Endothelial cell of umbilical vein (primary cell): ENCODE measurements at regions not wholly inside any gene's neighbourhood (a gene's known extent, or its start where the extent isn't known, plus 50 kb on each side); places are given as distances from the start of the nearest gene placed in this dataset.

ENCODE experiments used
- BruUV-seq: library from RNA; stranded (reverse); fragments of 400-500 nt; replicated peaks from 2 replicates; lab custom pipeline; 2021; lab: Mats Ljungman, UMichigan
- CTCF ChIA-PET: fragments of 300-600, 350-600 bp; sonication (Branson Sonifier 250); formaldehyde crosslinking; loops from one replicate; lab custom pipeline; 2021; ENCODE audit warnings: antibody characterized with exemption, inconsistent platforms; lab: Charles Lee
- POLR2A ChIA-PET: fragments of 300-600, 350-600 bp; sonication (Branson Sonifier 250); formaldehyde crosslinking; loops from one replicate; lab custom pipeline; 2021; ENCODE audit warnings: antibody characterized with exemption, inconsistent platforms; lab: Charles Lee
- DNase-seq: peaks from one replicate; pipeline ENCODE4 v3.0.0-alpha.2; 2011; ENCODE audit warnings: low read depth, low spot score
- FAIRE-seq: peaks from 2 replicates; lab custom pipeline; 2011; peaks lifted over from hg19 to GRCh38; lab: Jason Lieb, UNC
- H2AFZ ChIP-seq: 2 replicates; pipeline ENCODE4 v1.6.0; 2012; ENCODE audit warnings: low read depth, low read length, control low read depth, inconsistent platforms
- H3K27ac ChIP-seq: 2 replicates; pipeline ENCODE4 v1.5.1; 2011; ENCODE audit warnings: low read depth, mild to moderate bottlenecking, control low read depth, low read length, moderate library complexity; ENCODE audit not compliant: insufficient read depth
- H3K27me3 ChIP-seq, 2 experiments: 2 replicates each; pipeline versions ENCODE4 v1.6.0 to v1.6.1; 2011; ENCODE audit warnings: low read length in 2 of 2, mixed read lengths in 1 of 2; ENCODE audit not compliant: control insufficient read depth in 2 of 2, insufficient read depth in 2 of 2
- H3K36me3 ChIP-seq, 2 experiments: 2 replicates in 1 of 2; 3 replicates in 1 of 2; pipeline ENCODE4 v1.5.1; 2011; ENCODE audit warnings: low read length in 2 of 2, mild to moderate bottlenecking in 1 of 2, moderate library complexity in 1 of 2; ENCODE audit not compliant: control insufficient read depth in 2 of 2, insufficient read depth in 2 of 2; ENCODE audit errors: extremely low read depth in 1 of 2
- H3K4me1 ChIP-seq: 3 replicates; pipeline ENCODE4 v1.5.1; 2011; ENCODE audit warnings: mild to moderate bottlenecking, low read length; ENCODE audit not compliant: control insufficient read depth, insufficient read depth; ENCODE audit errors: extremely low read depth
- H3K4me2 ChIP-seq: 2 replicates; pipeline ENCODE4 v1.6.1; 2011; ENCODE audit warnings: low read length, control low read depth, mixed read lengths; ENCODE audit not compliant: insufficient read depth
- H3K4me3 ChIP-seq, 3 experiments: fragments of 200-600 bp in 1 of 3; sonication (generic), shearing (Covaris generic) in 1 of 3; replicated peaks in 1 of 3; 2 replicates each; pipeline ENCODE4 v1.5.1; 2011 to 2016; ENCODE audit warnings: control low read depth in 3 of 3, low read length in 3 of 3, mild to moderate bottlenecking in 2 of 3, inconsistent platforms in 1 of 3, low read depth in 1 of 3, moderate library complexity in 1 of 3; ENCODE audit not compliant: insufficient read depth in 1 of 3
- H3K79me2 ChIP-seq: 2 replicates; pipeline ENCODE4 v1.6.0; 2012; ENCODE audit warnings: low read length, inconsistent platforms; ENCODE audit not compliant: control insufficient read depth, insufficient read depth
- H3K9ac ChIP-seq: replicated peaks from 2 replicates; pipeline ENCODE3; 2011; ENCODE audit warnings: low read length, control low read depth; ENCODE audit not compliant: insufficient read depth; ENCODE audit errors: extremely low read depth
- H3K9me1 ChIP-seq: replicated peaks from 3 replicates; pipeline ENCODE4 v1.6.0; 2011; ENCODE audit warnings: mild to moderate bottlenecking, low read length; ENCODE audit not compliant: control insufficient read depth, insufficient read depth; ENCODE audit errors: extremely low read depth
- H3K9me3 ChIP-seq: replicated peaks from 2 replicates; pipeline ENCODE4 v1.5.1; 2012; ENCODE audit warnings: low read length, inconsistent platforms; ENCODE audit not compliant: control insufficient read depth, insufficient read depth
- H4K20me1 ChIP-seq: replicated peaks from 2 replicates; pipeline ENCODE3; 2011; ENCODE audit warnings: mild to moderate bottlenecking, low read length; ENCODE audit not compliant: control insufficient read depth, insufficient read depth; ENCODE audit errors: extremely low read depth
- CTCF ChIP-seq, 2 donors: IDR thresholded peaks; 1 replicate in 1 of 2; 2 replicates in 1 of 2; pipeline ENCODE4 v1.5.1; 2011; ENCODE audit warnings: low read length in 2 of 2, mild to moderate bottlenecking in 2 of 2, moderate library complexity in 2 of 2, control low read depth in 1 of 2, inconsistent platforms in 1 of 2, low read depth in 1 of 2; ENCODE audit not compliant: insufficient read depth in 1 of 2; ENCODE audit errors: extremely low read depth in 1 of 2
- EZH2 ChIP-seq: IDR thresholded peaks from 2 replicates; pipeline ENCODE4 v1.6.1; 2012; ENCODE audit warnings: borderline replicate concordance, low read depth, mild to moderate bottlenecking, moderate library complexity, low read length, inconsistent platforms; ENCODE audit not compliant: severe bottlenecking
- FOS ChIP-seq: IDR thresholded peaks from 2 replicates; pipeline ENCODE4 v1.6.1; 2011; ENCODE audit warnings: mild to moderate bottlenecking, low read length, moderate library complexity, borderline replicate concordance; ENCODE audit not compliant: insufficient read depth
- GATA2 ChIP-seq: IDR thresholded peaks from 2 replicates; pipeline ENCODE4 v1.7.0; 2011; ENCODE audit warnings: low read depth, mild to moderate bottlenecking, moderate library complexity, mixed read lengths, low read length; ENCODE audit not compliant: insufficient read length, insufficient read depth
- JUN ChIP-seq: IDR thresholded peaks from 2 replicates; pipeline ENCODE4 v1.6.1; 2011; ENCODE audit warnings: borderline replicate concordance, low read depth; ENCODE audit not compliant: insufficient read length, insufficient read depth
- MAX ChIP-seq: IDR thresholded peaks from 2 replicates; pipeline ENCODE4 v1.6.1; 2011; ENCODE audit not compliant: insufficient read depth, insufficient read length
- MYC ChIP-seq: IDR thresholded peaks from one replicate; pipeline ENCODE4 v1.6.1; 2011; ENCODE audit warnings: mild to moderate bottlenecking, low read depth, low read length
- POLR2A ChIP-seq: IDR thresholded peaks from 2 replicates; pipeline ENCODE4 v1.6.1; 2012; ENCODE audit warnings: low read depth, mild to moderate bottlenecking, control low read depth, low read length
- POLR2AphosphoS5 ChIP-seq: IDR thresholded peaks from 2 replicates; pipeline ENCODE4 v1.6.1; 2012; ENCODE audit warnings: low read depth, mild to moderate bottlenecking, control low read depth, low read length, moderate library complexity; ENCODE audit not compliant: insufficient read depth
- dilution Hi-C: fragments of 300-500 bp; cut with MboI; formaldehyde crosslinking; loops from one replicate; pipeline ENCODE4 v1.15.0; 2019; ENCODE audit warnings: low sequenced_read_pairs; ENCODE audit not compliant: extremely low pct_ligation_motif_present
- intact Hi-C: fragments of 100-400 bp; cut with micrococcal nuclease; formaldehyde crosslinking; loops from one replicate; pipeline ENCODE4 v1.10.0; 2022

- dilution Hi-C loops (no loop called here), intact Hi-C loops (no loop called here)
- no peak overlapping the region for H3K4me3 ChIP-seq
- no TSS peak for BruUV-seq
- H3K4me1 ChIP-seq = no peaks in the 10 kb centered on the region
- H3K27ac ChIP-seq = no peak overlapping the region
- no peak for DNase-seq
- POLR2A ChIA-PET = no interaction called here
- H3K9me1 ChIP-seq = no peaks in the 10 kb centered on the region
- H3K4me2 ChIP-seq = no peak overlapping the region
- no peak overlapping the region for H3K9ac ChIP-seq
- no peak for TF ChIP-seq CTCF (IDR thresholded peaks at IDR 0.05; ENCODE audit: extremely low read depth in 1 of 2, insufficient read depth in 1 of 2, low read depth in 1 of 2, low read length in 2 of 2)
- no peak for TF ChIP-seq GATA2
- TF ChIP-seq POLR2A = no peak
- TF ChIP-seq MAX = no peak
- TF ChIP-seq FOS = no peak
- no peak for TF ChIP-seq EZH2
- TF ChIP-seq MYC = no peak
- TF ChIP-seq JUN = no peak
- TF ChIP-seq POLR2AphosphoS5 = no peak
- no peaks in the 10 kb centered on the region for H4K20me1 ChIP-seq
- no peaks in the 10 kb centered on the region for H3K9me3 ChIP-seq
- no peaks in the 10 kb centered on the region for H3K36me3 ChIP-seq
- H3K79me2 ChIP-seq = no peaks in the 10 kb centered on the region
- CTCF ChIA-PET = no interaction called here
- no peak overlapping the region for H2AFZ ChIP-seq
- H3K27me3 ChIP-seq = no peaks in the 10 kb centered on the region
- no peak for FAIRE-seq
These were observed 169.7 kb upstream of the SALL4 start for GRCh38 chr20:51972056-51972455.
